CD14-positive monocyte (primary cell): ENCODE measurements at regions not wholly inside any gene's neighbourhood (a gene's known extent, or its start where the extent isn't known, plus 50 kb on each side); places are given as distances from the start of the nearest gene placed in this dataset.

Experiments
- DNase-seq, 3 donors: peaks; one replicate each; pipeline ENCODE4 v3.0.0-alpha.2; 2011 to 2022
- H2AFZ ChIP-seq: 2 replicates; pipeline ENCODE4 v1.6.0; 2012; ENCODE audit warnings: mild to moderate bottlenecking, low read depth, low read length, inconsistent platforms; ENCODE audit not compliant: insufficient read depth, poor library complexity, severe bottlenecking
- H3K27ac ChIP-seq, 2 donors: 1 replicate in 1 of 2; 2 replicates in 1 of 2; pipeline ENCODE4 v1.5.1; 2012 to 2013; ENCODE audit warnings: low read length in 2 of 2, control low read depth in 1 of 2, inconsistent platforms in 1 of 2, low read depth in 1 of 2, mild to moderate bottlenecking in 1 of 2
- H3K27me3 ChIP-seq, 2 donors: one replicate each; pipeline versions ENCODE4 v1.6.0 to v1.6.1; 2011 to 2013; ENCODE audit warnings: low read length in 2 of 2; ENCODE audit not compliant: control insufficient read depth in 2 of 2, insufficient read depth in 2 of 2
- H3K36me3 ChIP-seq, 2 donors: replicated peaks in 1 of 2; 1 replicate in 1 of 2; 2 replicates in 1 of 2; pipeline versions ENCODE4 v1.5.1 to v1.6.1; 2012 to 2013; ENCODE audit warnings: low read length in 2 of 2, control low read depth in 1 of 2, inconsistent platforms in 1 of 2, mild to moderate bottlenecking in 1 of 2; ENCODE audit not compliant: insufficient read depth in 2 of 2, control insufficient read depth in 1 of 2
- H3K4me1 ChIP-seq, 2 donors: 1 replicate in 1 of 2; 2 replicates in 1 of 2; pipeline versions ENCODE4 v1.5.1 to v1.6.1; 2012 to 2013; ENCODE audit warnings: low read length in 2 of 2, control low read depth in 1 of 2, inconsistent platforms in 1 of 2, mild to moderate bottlenecking in 1 of 2, moderate library complexity in 1 of 2; ENCODE audit not compliant: insufficient read depth in 2 of 2, control insufficient read depth in 1 of 2
- H3K4me2 ChIP-seq: replicated peaks from 2 replicates; pipeline ENCODE3; 2012; ENCODE audit warnings: low read length, moderate library complexity, mild to moderate bottlenecking; ENCODE audit not compliant: poor library complexity, severe bottlenecking; ENCODE audit errors: extremely low read depth
- H3K4me3 ChIP-seq, 3 experiments: fragments of 200-600 bp in 1 of 3; sonication (generic) in 1 of 3; replicated peaks in 1 of 3; 1 replicate in 2 of 3; 2 replicates in 1 of 3; pipeline ENCODE4 v1.5.1; 2011 to 2013; ENCODE audit warnings: low read length in 3 of 3, mild to moderate bottlenecking in 3 of 3, control low read depth in 2 of 3, low read depth in 2 of 3, inconsistent platforms in 1 of 3, moderate library complexity in 1 of 3
- H3K79me2 ChIP-seq: 2 replicates; pipeline ENCODE4 v1.6.0; 2012; ENCODE audit warnings: mild to moderate bottlenecking, control low read depth, inconsistent platforms, low read length, moderate library complexity; ENCODE audit not compliant: insufficient read depth
- H3K9ac ChIP-seq: 2 replicates; pipeline ENCODE4 v1.6.0; 2017; ENCODE audit warnings: low read length, mild to moderate bottlenecking; ENCODE audit not compliant: insufficient read depth, poor library complexity, severe bottlenecking
- H3K9me3 ChIP-seq, 2 donors: replicated peaks in 1 of 2; 1 replicate in 1 of 2; 2 replicates in 1 of 2; pipeline versions ENCODE4 v1.5.1 to v1.6.1; 2012 to 2013; ENCODE audit warnings: low read length in 2 of 2, control low read depth in 1 of 2; ENCODE audit not compliant: control insufficient read depth in 1 of 2, insufficient read depth in 1 of 2
- H4K20me1 ChIP-seq: 2 replicates; pipeline ENCODE4 v1.6.0; 2012; ENCODE audit warnings: mild to moderate bottlenecking, low read length, control low read depth, moderate library complexity; ENCODE audit not compliant: insufficient read depth
- H3K27ac Mint-ChIP-seq, 7 donors: one replicate each; pipeline ENCODE4 v1.8.0; 2020; ENCODE audit warnings: mild to moderate bottlenecking in 7 of 7, mixed read lengths in 7 of 7, moderate library complexity in 6 of 7, inconsistent platforms in 2 of 7
- H3K27me3 Mint-ChIP-seq, 3 donors: one replicate each; pipeline ENCODE4 v1.8.0; 2021 to 2022; ENCODE audit warnings: low read depth in 3 of 3, mild to moderate bottlenecking in 3 of 3, mixed read lengths in 3 of 3, moderate library complexity in 3 of 3, inconsistent platforms in 1 of 3
- H3K36me3 Mint-ChIP-seq, 2 donors: one replicate each; pipeline ENCODE4 v1.8.0; 2020; ENCODE audit warnings: mixed read lengths in 2 of 2, inconsistent platforms in 1 of 2, mild to moderate bottlenecking in 1 of 2
- H3K4me1 Mint-ChIP-seq: one replicate; pipeline ENCODE4 v1.8.0; 2020; ENCODE audit warnings: mild to moderate bottlenecking, mixed read lengths
- H3K4me3 Mint-ChIP-seq, 2 donors: one replicate each; pipeline ENCODE4 v1.8.0; 2020; ENCODE audit warnings: mild to moderate bottlenecking in 2 of 2, mixed read lengths in 2 of 2, moderate library complexity in 1 of 2
- H3K9me3 Mint-ChIP-seq, 7 donors: one replicate each; pipeline ENCODE4 v1.8.0; 2020 to 2022; ENCODE audit warnings: mixed read lengths in 7 of 7, mild to moderate bottlenecking in 6 of 7, moderate library complexity in 6 of 7, inconsistent platforms in 2 of 7
- WGBS: methylation state at CpG from one replicate; pipeline ENCODE4 v1.1.5; 2013; ENCODE audit warnings: missing lambda C conversion rate; ENCODE audit not compliant: insufficient coverage; 5-methylcytosine and 5-hydroxymethylcytosine counted together
- intact Hi-C, 2 donors: fragments of 100-400 bp; cut with micrococcal nuclease; formaldehyde crosslinking; loops; one replicate each; pipeline versions ENCODE4 v1.15.0 to v1.15.1; 2023
- TF ChIP-seq, protein P1 (sequence below): fragments of 200-600 bp; IDR thresholded peaks from one replicate; pipeline ENCODE4 v1.8.0; 2022; ENCODE audit warnings: antibody characterized with exemption, mild to moderate bottlenecking

DNA sequence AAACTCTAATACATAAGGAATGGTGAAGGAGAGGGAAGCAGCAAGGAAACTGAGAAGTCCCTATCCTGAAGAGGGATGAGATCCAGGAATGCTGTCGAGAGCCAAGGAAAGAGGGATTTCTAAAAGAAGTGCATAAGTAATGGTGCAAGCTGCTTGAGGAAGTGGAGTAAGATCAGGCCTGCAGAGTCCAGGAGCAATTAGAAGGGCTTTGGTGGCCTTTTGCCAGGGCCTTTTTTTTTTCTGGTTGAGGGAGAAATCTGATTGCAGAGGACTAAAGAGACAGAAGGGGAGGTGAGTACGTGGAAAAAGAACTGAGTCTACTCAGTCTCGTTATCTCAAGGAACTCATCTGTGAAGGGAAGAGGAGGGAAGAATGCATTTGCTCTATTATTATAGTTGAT lies 396.2 kb downstream of the UTRN start:
- Histone ChIP-seq H3K4me1 (peaks cover 36 to 41% of the 10 kb centered on the region in 2 donors), H3K4me2 (peak overlapping the region; percentile 2), H2AFZ (no peak overlapping the region), H3K79me2 (peaks cover 63% of the 10 kb centered on the region), H3K4me3 (no peak overlapping the region), H4K20me1 (peaks cover 86% of the 10 kb centered on the region), H3K36me3 (peaks cover 9 to 44% of the 10 kb centered on the region in 2 donors), H3K27me3 (no peaks in the 10 kb centered on the region), H3K9me3 (no peaks in the 10 kb centered on the region), H3K27ac (peak overlapping the region in 1 of 2 donors; percentile 58), H3K9ac (no peak overlapping the region)
- intact Hi-C loops = no loop called here
- Mint-ChIP-seq H3K9me3 (peaks cover 2 to 12% (median 7%) of the 10 kb centered on the region in 7 donors), H3K36me3 (peaks cover 51% of the 10 kb centered on the region in 2 donors), H3K27me3 (no peaks in the 10 kb centered on the region), H3K4me3 (no peak overlapping the region), H3K27ac (peak overlapping the region in 2 of 7 donors; percentile 43 to 74), H3K4me1 (peaks cover 43% of the 10 kb centered on the region)
- 36% methylated on average over 1 of the region's 3 CpGs for WGBS
- DNase-seq = no peak
- TF ChIP-seq, protein P1, sequence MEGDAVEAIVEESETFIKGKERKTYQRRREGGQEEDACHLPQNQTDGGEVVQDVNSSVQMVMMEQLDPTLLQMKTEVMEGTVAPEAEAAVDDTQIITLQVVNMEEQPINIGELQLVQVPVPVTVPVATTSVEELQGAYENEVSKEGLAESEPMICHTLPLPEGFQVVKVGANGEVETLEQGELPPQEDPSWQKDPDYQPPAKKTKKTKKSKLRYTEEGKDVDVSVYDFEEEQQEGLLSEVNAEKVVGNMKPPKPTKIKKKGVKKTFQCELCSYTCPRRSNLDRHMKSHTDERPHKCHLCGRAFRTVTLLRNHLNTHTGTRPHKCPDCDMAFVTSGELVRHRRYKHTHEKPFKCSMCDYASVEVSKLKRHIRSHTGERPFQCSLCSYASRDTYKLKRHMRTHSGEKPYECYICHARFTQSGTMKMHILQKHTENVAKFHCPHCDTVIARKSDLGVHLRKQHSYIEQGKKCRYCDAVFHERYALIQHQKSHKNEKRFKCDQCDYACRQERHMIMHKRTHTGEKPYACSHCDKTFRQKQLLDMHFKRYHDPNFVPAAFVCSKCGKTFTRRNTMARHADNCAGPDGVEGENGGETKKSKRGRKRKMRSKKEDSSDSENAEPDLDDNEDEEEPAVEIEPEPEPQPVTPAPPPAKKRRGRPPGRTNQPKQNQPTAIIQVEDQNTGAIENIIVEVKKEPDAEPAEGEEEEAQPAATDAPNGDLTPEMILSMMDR = no peak

DNA sequence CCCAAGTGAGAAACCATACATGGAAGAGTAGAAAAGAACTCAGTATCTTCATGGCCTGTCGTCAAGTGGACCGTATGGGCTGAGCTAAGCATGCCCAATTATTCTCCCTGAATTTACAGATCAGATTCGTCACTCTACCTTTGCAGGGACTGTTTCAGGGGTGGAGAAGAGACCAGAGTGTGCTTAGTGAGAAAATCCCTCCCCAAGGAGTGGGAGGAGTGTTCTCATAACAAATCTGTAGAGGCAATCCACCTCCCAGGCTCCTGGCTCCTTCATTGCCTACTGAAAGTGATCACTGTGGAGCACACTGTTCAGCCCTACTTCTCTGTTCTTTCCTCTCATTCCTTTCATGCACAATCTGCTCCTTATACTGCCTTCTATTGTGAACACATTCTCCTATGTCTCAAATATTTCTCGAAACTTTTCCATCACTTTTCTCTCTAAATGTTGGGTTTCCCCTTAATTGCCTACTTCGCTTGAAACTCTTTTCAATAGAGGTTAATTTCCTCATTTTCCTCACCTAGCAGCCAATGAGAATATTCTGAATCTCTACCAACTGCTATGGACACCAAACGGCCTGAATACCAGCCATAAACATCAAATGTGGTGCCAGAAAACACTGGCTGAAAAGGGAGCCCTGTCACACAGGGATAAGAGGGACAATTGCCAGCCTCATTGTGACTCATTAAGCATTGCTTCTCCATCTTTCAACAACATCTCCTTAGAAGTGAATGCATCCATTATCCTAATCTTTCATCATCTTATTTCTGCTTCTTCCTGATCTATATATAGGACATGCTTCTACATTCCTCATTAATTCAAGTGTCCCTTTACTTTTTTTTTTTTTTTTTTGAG lies 398.3 kb downstream of the UTRN start:
- H3K9me3 Mint-ChIP-seq = peaks cover 6 to 24% (median 17%) of the 10 kb centered on the region in 7 donors
- Histone ChIP-seq H3K9ac (no peak overlapping the region), H3K27me3 (no peaks in the 10 kb centered on the region), H3K36me3 (peaks cover 9 to 52% of the 10 kb centered on the region in 2 donors), H3K9me3 (peaks cover 0 to 11% of the 10 kb centered on the region in 2 donors), H3K27ac (no peak overlapping the region), H3K79me2 (peaks cover 59% of the 10 kb centered on the region), H3K4me3 (no peak overlapping the region), H2AFZ (no peak overlapping the region), H3K4me2 (no peak overlapping the region), H3K4me1 (peaks cover 28 to 32% of the 10 kb centered on the region in 2 donors), H4K20me1 (peaks cover 93% of the 10 kb centered on the region)
- H3K27me3 Mint-ChIP-seq = no peaks in the 10 kb centered on the region
- H3K36me3 Mint-ChIP-seq = peaks cover 63 to 65% of the 10 kb centered on the region in 2 donors
- WGBS = 94% methylated on average over 3 of the region's 6 CpGs
- peak overlapping the region in 4 of 7 donors; percentile 15 to 64 (median 58) for H3K27ac Mint-ChIP-seq
- intact Hi-C loops = no loop called here
- DNase-seq = no peak
- no peak overlapping the region for H3K4me3 Mint-ChIP-seq
- H3K4me1 Mint-ChIP-seq = peaks cover 35% of the 10 kb centered on the region
- TF ChIP-seq, protein P1 = no peak
